Endothelial cell of umbilical vein (primary cell): ENCODE measurements at regions not wholly inside any gene's neighbourhood (a gene's known extent, or its start where the extent isn't known, plus 50 kb on each side); places are given as distances from the start of the nearest gene placed in this dataset.

Experiments
- BruUV-seq: library from RNA; stranded (reverse); fragments of 400-500 nt; replicated peaks from 2 replicates; lab custom pipeline; 2021; lab: Mats Ljungman, UMichigan
- CTCF ChIA-PET: fragments of 300-600, 350-600 bp; sonication (Branson Sonifier 250); formaldehyde crosslinking; loops from one replicate; lab custom pipeline; 2021; ENCODE audit warnings: antibody characterized with exemption, inconsistent platforms; lab: Charles Lee
- POLR2A ChIA-PET: fragments of 300-600, 350-600 bp; sonication (Branson Sonifier 250); formaldehyde crosslinking; loops from one replicate; lab custom pipeline; 2021; ENCODE audit warnings: antibody characterized with exemption, inconsistent platforms; lab: Charles Lee
- DNase-seq: peaks from one replicate; pipeline ENCODE4 v3.0.0-alpha.2; 2011; ENCODE audit warnings: low read depth, low spot score
- FAIRE-seq: peaks from 2 replicates; lab custom pipeline; 2011; peaks lifted over from hg19 to GRCh38; lab: Jason Lieb, UNC
- H2AFZ ChIP-seq: 2 replicates; pipeline ENCODE4 v1.6.0; 2012; ENCODE audit warnings: low read depth, low read length, control low read depth, inconsistent platforms
- H3K27ac ChIP-seq: 2 replicates; pipeline ENCODE4 v1.5.1; 2011; ENCODE audit warnings: low read depth, mild to moderate bottlenecking, control low read depth, low read length, moderate library complexity; ENCODE audit not compliant: insufficient read depth
- H3K27me3 ChIP-seq, 2 experiments: 2 replicates each; pipeline versions ENCODE4 v1.6.0 to v1.6.1; 2011; ENCODE audit warnings: low read length in 2 of 2, mixed read lengths in 1 of 2; ENCODE audit not compliant: control insufficient read depth in 2 of 2, insufficient read depth in 2 of 2
- H3K36me3 ChIP-seq, 2 experiments: 2 replicates in 1 of 2; 3 replicates in 1 of 2; pipeline ENCODE4 v1.5.1; 2011; ENCODE audit warnings: low read length in 2 of 2, mild to moderate bottlenecking in 1 of 2, moderate library complexity in 1 of 2; ENCODE audit not compliant: control insufficient read depth in 2 of 2, insufficient read depth in 2 of 2; ENCODE audit errors: extremely low read depth in 1 of 2
- H3K4me1 ChIP-seq: 3 replicates; pipeline ENCODE4 v1.5.1; 2011; ENCODE audit warnings: mild to moderate bottlenecking, low read length; ENCODE audit not compliant: control insufficient read depth, insufficient read depth; ENCODE audit errors: extremely low read depth
- H3K4me2 ChIP-seq: 2 replicates; pipeline ENCODE4 v1.6.1; 2011; ENCODE audit warnings: low read length, control low read depth, mixed read lengths; ENCODE audit not compliant: insufficient read depth
- H3K4me3 ChIP-seq, 3 experiments: fragments of 200-600 bp in 1 of 3; sonication (generic), shearing (Covaris generic) in 1 of 3; replicated peaks in 1 of 3; 2 replicates each; pipeline ENCODE4 v1.5.1; 2011 to 2016; ENCODE audit warnings: control low read depth in 3 of 3, low read length in 3 of 3, mild to moderate bottlenecking in 2 of 3, inconsistent platforms in 1 of 3, low read depth in 1 of 3, moderate library complexity in 1 of 3; ENCODE audit not compliant: insufficient read depth in 1 of 3
- H3K79me2 ChIP-seq: 2 replicates; pipeline ENCODE4 v1.6.0; 2012; ENCODE audit warnings: low read length, inconsistent platforms; ENCODE audit not compliant: control insufficient read depth, insufficient read depth
- H3K9ac ChIP-seq: replicated peaks from 2 replicates; pipeline ENCODE3; 2011; ENCODE audit warnings: low read length, control low read depth; ENCODE audit not compliant: insufficient read depth; ENCODE audit errors: extremely low read depth
- H3K9me1 ChIP-seq: replicated peaks from 3 replicates; pipeline ENCODE4 v1.6.0; 2011; ENCODE audit warnings: mild to moderate bottlenecking, low read length; ENCODE audit not compliant: control insufficient read depth, insufficient read depth; ENCODE audit errors: extremely low read depth
- H3K9me3 ChIP-seq: replicated peaks from 2 replicates; pipeline ENCODE4 v1.5.1; 2012; ENCODE audit warnings: low read length, inconsistent platforms; ENCODE audit not compliant: control insufficient read depth, insufficient read depth
- H4K20me1 ChIP-seq: replicated peaks from 2 replicates; pipeline ENCODE3; 2011; ENCODE audit warnings: mild to moderate bottlenecking, low read length; ENCODE audit not compliant: control insufficient read depth, insufficient read depth; ENCODE audit errors: extremely low read depth
- EZH2 ChIP-seq: IDR thresholded peaks from 2 replicates; pipeline ENCODE4 v1.6.1; 2012; ENCODE audit warnings: borderline replicate concordance, low read depth, mild to moderate bottlenecking, moderate library complexity, low read length, inconsistent platforms; ENCODE audit not compliant: severe bottlenecking
- FOS ChIP-seq: IDR thresholded peaks from 2 replicates; pipeline ENCODE4 v1.6.1; 2011; ENCODE audit warnings: mild to moderate bottlenecking, low read length, moderate library complexity, borderline replicate concordance; ENCODE audit not compliant: insufficient read depth
- GATA2 ChIP-seq: IDR thresholded peaks from 2 replicates; pipeline ENCODE4 v1.7.0; 2011; ENCODE audit warnings: low read depth, mild to moderate bottlenecking, moderate library complexity, mixed read lengths, low read length; ENCODE audit not compliant: insufficient read length, insufficient read depth
- JUN ChIP-seq: IDR thresholded peaks from 2 replicates; pipeline ENCODE4 v1.6.1; 2011; ENCODE audit warnings: borderline replicate concordance, low read depth; ENCODE audit not compliant: insufficient read length, insufficient read depth
- MAX ChIP-seq: IDR thresholded peaks from 2 replicates; pipeline ENCODE4 v1.6.1; 2011; ENCODE audit not compliant: insufficient read depth, insufficient read length
- MYC ChIP-seq: IDR thresholded peaks from one replicate; pipeline ENCODE4 v1.6.1; 2011; ENCODE audit warnings: mild to moderate bottlenecking, low read depth, low read length
- POLR2A ChIP-seq: IDR thresholded peaks from 2 replicates; pipeline ENCODE4 v1.6.1; 2012; ENCODE audit warnings: low read depth, mild to moderate bottlenecking, control low read depth, low read length
- POLR2AphosphoS5 ChIP-seq: IDR thresholded peaks from 2 replicates; pipeline ENCODE4 v1.6.1; 2012; ENCODE audit warnings: low read depth, mild to moderate bottlenecking, control low read depth, low read length, moderate library complexity; ENCODE audit not compliant: insufficient read depth
- dilution Hi-C: fragments of 300-500 bp; cut with MboI; formaldehyde crosslinking; loops from one replicate; pipeline ENCODE4 v1.15.0; 2019; ENCODE audit warnings: low sequenced_read_pairs; ENCODE audit not compliant: extremely low pct_ligation_motif_present
- intact Hi-C: fragments of 100-400 bp; cut with micrococcal nuclease; formaldehyde crosslinking; loops from one replicate; pipeline ENCODE4 v1.10.0; 2022
- TF ChIP-seq, protein P1 (sequence below), 2 donors: IDR thresholded peaks; 1 replicate in 1 of 2; 2 replicates in 1 of 2; pipeline ENCODE4 v1.5.1; 2011; ENCODE audit warnings: low read length in 2 of 2, mild to moderate bottlenecking in 2 of 2, moderate library complexity in 2 of 2, control low read depth in 1 of 2, inconsistent platforms in 1 of 2, low read depth in 1 of 2; ENCODE audit not compliant: insufficient read depth in 1 of 2; ENCODE audit errors: extremely low read depth in 1 of 2

DNA sequence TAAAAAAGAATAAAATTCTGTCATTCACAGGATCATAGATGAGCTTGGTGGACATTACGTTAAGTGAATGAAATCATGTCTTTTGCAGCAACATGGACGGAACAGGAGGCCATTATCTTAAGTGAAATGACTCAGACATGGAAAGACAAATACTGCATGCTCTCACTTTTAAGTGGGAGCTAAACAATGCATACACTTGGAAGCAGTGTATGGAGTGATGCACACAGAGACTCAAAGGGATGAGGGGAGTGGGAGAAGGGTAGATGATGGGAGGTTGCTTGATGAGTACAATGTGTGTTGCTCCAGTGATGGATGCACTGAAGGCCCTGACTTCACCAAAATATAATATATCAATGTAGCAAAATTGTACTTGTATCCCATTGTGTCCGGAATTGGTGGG is 293.4 kb downstream of the CD109 start:
- intact Hi-C loops: no loop called here
- no peaks in the 10 kb centered on the region for H3K4me1 ChIP-seq
- CTCF ChIA-PET: no interaction called here

More for the DNA sequence above, 293.4 kb downstream of the CD109 start:
- Histone ChIP-seq H3K27me3 (peaks cover 0 to 2% of the 10 kb centered on the region in 2 experiments), H4K20me1 (no peaks in the 10 kb centered on the region), H3K4me2 (no peak overlapping the region), H3K9me3 (no peaks in the 10 kb centered on the region), H3K9ac (no peak overlapping the region), H3K27ac (no peak overlapping the region), H3K4me3 (no peak overlapping the region), H3K9me1 (no peaks in the 10 kb centered on the region), H2AFZ (no peak overlapping the region), H3K36me3 (no peaks in the 10 kb centered on the region), H3K79me2 (no peaks in the 10 kb centered on the region)
- FAIRE-seq (no peak), DNase-seq (no peak)
- TF ChIP-seq JUN (no peak), FOS (no peak), GATA2 (no peak), POLR2A (no peak), MAX (no peak), MYC (no peak), POLR2AphosphoS5 (no peak), EZH2 (no peak)
- TF ChIP-seq, protein P1, sequence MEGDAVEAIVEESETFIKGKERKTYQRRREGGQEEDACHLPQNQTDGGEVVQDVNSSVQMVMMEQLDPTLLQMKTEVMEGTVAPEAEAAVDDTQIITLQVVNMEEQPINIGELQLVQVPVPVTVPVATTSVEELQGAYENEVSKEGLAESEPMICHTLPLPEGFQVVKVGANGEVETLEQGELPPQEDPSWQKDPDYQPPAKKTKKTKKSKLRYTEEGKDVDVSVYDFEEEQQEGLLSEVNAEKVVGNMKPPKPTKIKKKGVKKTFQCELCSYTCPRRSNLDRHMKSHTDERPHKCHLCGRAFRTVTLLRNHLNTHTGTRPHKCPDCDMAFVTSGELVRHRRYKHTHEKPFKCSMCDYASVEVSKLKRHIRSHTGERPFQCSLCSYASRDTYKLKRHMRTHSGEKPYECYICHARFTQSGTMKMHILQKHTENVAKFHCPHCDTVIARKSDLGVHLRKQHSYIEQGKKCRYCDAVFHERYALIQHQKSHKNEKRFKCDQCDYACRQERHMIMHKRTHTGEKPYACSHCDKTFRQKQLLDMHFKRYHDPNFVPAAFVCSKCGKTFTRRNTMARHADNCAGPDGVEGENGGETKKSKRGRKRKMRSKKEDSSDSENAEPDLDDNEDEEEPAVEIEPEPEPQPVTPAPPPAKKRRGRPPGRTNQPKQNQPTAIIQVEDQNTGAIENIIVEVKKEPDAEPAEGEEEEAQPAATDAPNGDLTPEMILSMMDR (IDR thresholded peaks at IDR 0.05; ENCODE audit: extremely low read depth in 1 of 2, insufficient read depth in 1 of 2, low read depth in 1 of 2, low read length in 2 of 2): no peak
- no TSS peak for BruUV-seq
- POLR2A ChIA-PET: no interaction called here
- dilution Hi-C loops: no loop called here
